ENCODE measurements at regions not wholly inside any gene's neighbourhood (a gene's known extent, or its start where the extent isn't known, plus 50 kb on each side); places are given as distances from the start of the nearest gene placed in this dataset.

DNA sequence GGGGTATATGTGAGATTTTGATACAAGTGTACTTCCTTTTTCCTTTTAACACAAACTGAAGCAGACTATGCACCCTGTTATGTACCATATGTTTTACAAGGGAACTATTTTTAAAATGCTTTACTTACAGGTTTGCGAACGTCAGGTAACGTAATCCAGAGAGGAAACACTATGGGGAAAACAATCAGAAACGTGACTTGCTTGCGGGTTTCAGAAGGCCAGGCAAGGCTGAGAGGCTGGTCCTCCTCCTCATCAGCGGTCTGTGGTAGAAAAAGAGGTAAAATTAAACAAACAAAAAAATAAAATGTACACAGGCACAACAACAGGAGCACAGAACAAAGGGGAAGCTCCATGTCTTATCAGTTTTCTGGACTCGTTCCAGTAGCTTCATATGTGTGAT lies 141.2 kb downstream of the ACER2 start:
- TF ChIP-seq, protein P1, sequence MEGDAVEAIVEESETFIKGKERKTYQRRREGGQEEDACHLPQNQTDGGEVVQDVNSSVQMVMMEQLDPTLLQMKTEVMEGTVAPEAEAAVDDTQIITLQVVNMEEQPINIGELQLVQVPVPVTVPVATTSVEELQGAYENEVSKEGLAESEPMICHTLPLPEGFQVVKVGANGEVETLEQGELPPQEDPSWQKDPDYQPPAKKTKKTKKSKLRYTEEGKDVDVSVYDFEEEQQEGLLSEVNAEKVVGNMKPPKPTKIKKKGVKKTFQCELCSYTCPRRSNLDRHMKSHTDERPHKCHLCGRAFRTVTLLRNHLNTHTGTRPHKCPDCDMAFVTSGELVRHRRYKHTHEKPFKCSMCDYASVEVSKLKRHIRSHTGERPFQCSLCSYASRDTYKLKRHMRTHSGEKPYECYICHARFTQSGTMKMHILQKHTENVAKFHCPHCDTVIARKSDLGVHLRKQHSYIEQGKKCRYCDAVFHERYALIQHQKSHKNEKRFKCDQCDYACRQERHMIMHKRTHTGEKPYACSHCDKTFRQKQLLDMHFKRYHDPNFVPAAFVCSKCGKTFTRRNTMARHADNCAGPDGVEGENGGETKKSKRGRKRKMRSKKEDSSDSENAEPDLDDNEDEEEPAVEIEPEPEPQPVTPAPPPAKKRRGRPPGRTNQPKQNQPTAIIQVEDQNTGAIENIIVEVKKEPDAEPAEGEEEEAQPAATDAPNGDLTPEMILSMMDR (IDR thresholded peaks at IDR 0.05; ENCODE audit: unreplicated experiment in 3 of 3), result no peak
- Mint-ChIP-seq H3K9me3 (peaks cover 2% of the 10 kb centered on the region), H3K27me3 (ENCODE audit: low read depth) (no peaks in the 10 kb centered on the region), H3K4me3 (no peak overlapping the region), H3K4me1 (peaks cover 17% of the 10 kb centered on the region), H3K36me3 (ENCODE audit: low read depth) (no peaks in the 10 kb centered on the region), H3K27ac (no peak overlapping the region)

DNA sequence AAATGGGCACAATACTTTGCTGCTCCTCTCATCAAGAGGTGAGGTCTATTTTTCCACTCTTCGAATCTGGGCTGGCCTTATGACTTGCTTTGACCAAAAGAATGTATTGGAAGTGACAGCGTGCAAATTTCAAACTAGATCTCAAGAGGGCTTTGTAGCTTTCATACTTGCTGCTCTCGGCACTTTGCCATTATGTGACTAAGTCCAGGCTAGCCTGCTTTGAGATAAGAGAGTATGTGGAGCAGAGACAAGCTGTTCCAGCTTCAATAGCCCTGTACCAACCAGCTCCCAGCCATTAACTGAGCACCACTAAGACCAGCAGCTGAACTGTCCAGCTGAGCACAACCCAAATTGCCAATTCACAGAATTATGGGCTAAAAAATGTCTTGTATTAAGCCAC lies 124.6 kb downstream of the ACER2 start:
- TF ChIP-seq, protein P1 (IDR thresholded peaks at IDR 0.05; ENCODE audit: unreplicated experiment in 3 of 3), result no peak
- Mint-ChIP-seq H3K36me3 (ENCODE audit: low read depth) (no peaks in the 10 kb centered on the region), H3K4me1 (no peaks in the 10 kb centered on the region), H3K27me3 (ENCODE audit: low read depth) (no peaks in the 10 kb centered on the region), H3K4me3 (no peak overlapping the region), H3K27ac (no peak overlapping the region), H3K9me3 (peaks cover 6% of the 10 kb centered on the region)

DNA sequence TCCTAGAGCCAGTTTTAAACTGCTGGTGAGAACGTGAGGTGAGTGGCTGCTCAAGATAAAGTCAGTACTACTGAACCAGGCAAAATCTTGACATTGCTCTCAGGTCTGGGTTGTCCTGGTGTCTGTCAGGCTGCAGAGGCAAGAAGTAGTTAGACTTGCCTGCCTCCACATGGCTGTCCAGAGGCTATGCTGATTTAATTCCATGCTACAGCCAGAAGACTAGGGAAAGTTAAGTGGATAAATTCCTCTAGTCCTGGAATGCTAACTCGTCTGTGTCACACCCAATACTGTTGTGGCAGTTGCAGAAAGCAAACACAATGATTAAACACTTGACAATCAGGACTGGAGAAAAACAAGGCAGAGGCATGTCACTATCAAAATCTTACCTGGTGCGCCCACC lies 118.9 kb downstream of the ACER2 start:
- Mint-ChIP-seq H3K4me3 (no peak overlapping the region), H3K9me3 (no peaks in the 10 kb centered on the region), H3K27ac (no peak overlapping the region), H3K36me3 (ENCODE audit: low read depth) (no peaks in the 10 kb centered on the region), H3K27me3 (ENCODE audit: low read depth) (no peaks in the 10 kb centered on the region), H3K4me1 (no peaks in the 10 kb centered on the region)
- TF ChIP-seq, protein P1 (IDR thresholded peaks at IDR 0.05; ENCODE audit: unreplicated experiment in 3 of 3), result no peak

DNA sequence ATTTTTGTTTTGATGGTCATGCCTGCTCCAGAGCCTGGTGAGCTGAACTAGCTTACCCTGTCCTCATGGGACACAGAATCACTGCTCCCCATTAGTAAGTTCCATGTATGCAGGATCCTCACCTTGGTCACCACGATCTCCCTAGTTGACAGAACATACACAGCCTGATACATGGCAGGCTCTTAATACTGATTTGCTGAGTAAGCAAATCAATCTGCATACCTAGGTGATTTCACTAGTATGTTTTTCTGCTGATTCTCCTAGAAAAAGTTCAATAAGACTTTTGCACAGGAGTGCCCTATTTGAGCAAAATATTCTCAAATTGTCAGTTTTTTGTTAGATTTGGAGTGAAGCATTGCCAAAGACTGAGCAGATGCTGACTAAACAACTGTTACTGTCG lies 113.7 kb downstream of the ACER2 start:
- no peaks in the 10 kb centered on the region for H3K27me3 Mint-ChIP-seq (ENCODE audit: low read depth)
- no peaks in the 10 kb centered on the region for H3K9me3 Mint-ChIP-seq
- no peaks in the 10 kb centered on the region for H3K4me1 Mint-ChIP-seq
- H3K4me3 Mint-ChIP-seq, result no peak overlapping the region
- no peaks in the 10 kb centered on the region for H3K36me3 Mint-ChIP-seq (ENCODE audit: low read depth)
- TF ChIP-seq, protein P1 (IDR thresholded peaks at IDR 0.05; ENCODE audit: unreplicated experiment in 3 of 3), result no peak
- no peak overlapping the region for H3K27ac Mint-ChIP-seq

DNA sequence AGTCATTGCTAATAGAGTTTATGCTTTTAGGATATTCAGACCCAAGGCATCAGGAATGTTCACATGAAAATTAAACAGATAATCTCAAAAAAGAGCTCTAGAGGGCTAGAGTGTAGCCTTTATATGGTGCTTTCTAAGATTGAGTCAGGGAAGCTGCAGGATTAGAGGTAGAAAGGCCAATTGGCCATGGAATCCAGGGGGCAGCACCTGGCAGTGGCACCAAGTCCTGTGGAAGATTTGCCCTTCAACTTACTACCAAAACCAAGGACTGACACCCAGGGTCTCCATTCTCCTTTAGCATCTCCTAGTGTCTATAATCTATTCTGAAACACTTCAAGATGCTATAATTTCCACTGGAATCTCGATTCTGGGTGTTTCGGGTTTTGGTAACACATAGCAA lies 112.4 kb downstream of the ACER2 start:
- TF ChIP-seq, protein P1 (IDR thresholded peaks at IDR 0.05; ENCODE audit: unreplicated experiment in 3 of 3), result no peak
- H3K4me3 Mint-ChIP-seq, result no peak overlapping the region
- no peaks in the 10 kb centered on the region for H3K27me3 Mint-ChIP-seq (ENCODE audit: low read depth)
- no peaks in the 10 kb centered on the region for H3K9me3 Mint-ChIP-seq
- no peaks in the 10 kb centered on the region for H3K36me3 Mint-ChIP-seq (ENCODE audit: low read depth)
- H3K27ac Mint-ChIP-seq, result no peak overlapping the region
- H3K4me1 Mint-ChIP-seq, result no peaks in the 10 kb centered on the region

DNA sequence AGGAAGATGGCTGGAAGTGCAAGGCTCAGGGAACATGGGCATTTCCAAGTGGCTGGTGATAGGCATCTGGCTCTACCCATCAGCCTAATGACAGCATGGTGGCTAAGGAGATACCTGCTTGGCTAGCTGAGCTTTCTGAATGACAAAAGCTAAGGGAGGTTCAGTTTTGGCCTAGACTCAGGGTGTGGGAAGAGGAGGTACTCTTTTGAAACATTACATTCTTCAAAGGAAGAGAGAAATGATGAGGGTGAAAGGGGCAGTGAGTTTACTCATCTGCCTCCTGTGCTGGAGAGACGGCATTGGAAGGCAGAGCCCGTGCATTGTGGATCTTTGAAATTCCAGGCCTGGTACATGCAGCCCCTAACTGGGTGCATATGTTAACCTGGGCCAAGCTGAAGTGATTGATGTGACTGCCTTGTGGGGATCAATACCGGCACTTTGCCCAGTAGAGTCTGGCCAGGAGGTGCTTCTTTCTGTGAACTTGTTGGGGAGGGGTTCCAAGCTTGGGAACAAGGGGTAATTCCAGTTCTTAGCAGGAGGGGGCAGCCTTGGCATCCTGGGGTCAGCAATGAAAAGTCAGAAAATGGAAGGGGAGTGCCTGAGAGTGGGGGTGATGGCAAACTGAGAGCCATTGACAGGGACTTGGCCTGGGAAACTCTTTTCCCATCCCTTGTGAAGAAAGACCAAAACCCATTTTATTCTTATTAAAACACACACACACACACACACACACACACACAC lies 108.6 kb downstream of the ACER2 start:
- no peaks in the 10 kb centered on the region for H3K27me3 Mint-ChIP-seq (ENCODE audit: low read depth)
- TF ChIP-seq, protein P1 (IDR thresholded peaks at IDR 0.05; ENCODE audit: unreplicated experiment in 3 of 3), result no peak
- no peak overlapping the region for H3K27ac Mint-ChIP-seq
- no peaks in the 10 kb centered on the region for H3K36me3 Mint-ChIP-seq (ENCODE audit: low read depth)
- H3K9me3 Mint-ChIP-seq, result no peaks in the 10 kb centered on the region
- H3K4me3 Mint-ChIP-seq, result no peak overlapping the region
- H3K4me1 Mint-ChIP-seq, result peaks cover 4% of the 10 kb centered on the region

Measured in nephron (organoid).